Activated naive CD4-positive, alpha-beta T cell treated with anti-CD3 and anti-CD28 coated beads, Interleukin-2, amount 10 ng/mL, durations not matched to agents 7 days and 5 days (primary cell): ENCODE measurements at regions not wholly inside any gene's neighbourhood (a gene's known extent, or its start where the extent isn't known, plus 50 kb on each side); places are given as distances from the start of the nearest gene placed in this dataset.
"Not testable (repeated sequence)": the region's sequence is repeated elsewhere in the genome, so short reads cannot be mapped to it uniquely, and the experiment has no call there.

Source experiments
- CTCF ChIA-PET: fragments of 350-600 bp; sonication (Branson Sonifier 250); formaldehyde crosslinking; loops from one replicate; lab custom pipeline; 2021; ENCODE audit warnings: antibody characterized with exemption; lab: Charles Lee
- DNase-seq: peaks from one replicate; pipeline ENCODE4 v3.0.0-alpha.2; 2020
- H3K27ac Mint-ChIP-seq: one replicate; pipeline ENCODE4 v1.8.0; 2021; ENCODE audit warnings: mild to moderate bottlenecking, moderate library complexity, mixed read lengths
- H3K27me3 Mint-ChIP-seq: one replicate; pipeline ENCODE4 v1.8.0; 2021; ENCODE audit warnings: mild to moderate bottlenecking, mixed read lengths
- H3K36me3 Mint-ChIP-seq: one replicate; pipeline ENCODE4 v1.8.0; 2021; ENCODE audit warnings: mixed read lengths
- H3K4me1 Mint-ChIP-seq: one replicate; pipeline ENCODE4 v1.8.0; 2021; ENCODE audit warnings: mixed read lengths
- H3K4me3 Mint-ChIP-seq: one replicate; pipeline ENCODE4 v1.8.0; 2021; ENCODE audit warnings: mild to moderate bottlenecking, moderate library complexity, mixed read lengths
- H3K9me3 Mint-ChIP-seq: one replicate; pipeline ENCODE4 v1.8.0; 2021; ENCODE audit warnings: mixed read lengths

- Mint-ChIP-seq H3K27ac (no peak overlapping the region), H3K36me3 (no peaks in the 10 kb centered on the region), H3K9me3 (no peaks in the 10 kb centered on the region), H3K27me3 (no peaks in the 10 kb centered on the region), H3K4me1 (no peaks in the 10 kb centered on the region), H3K4me3 (no peak overlapping the region)
- CTCF ChIA-PET = interaction anchor here (0.9 kb wide), 1 partner anchor 155 kb away, joined by 3 read pairs; no protein-coding TSS in a partner anchor
- no peak for DNase-seq
These were observed 156.5 kb upstream of the SPRY2 start for GRCh38 chr13:80497439-80497838.

DNA sequence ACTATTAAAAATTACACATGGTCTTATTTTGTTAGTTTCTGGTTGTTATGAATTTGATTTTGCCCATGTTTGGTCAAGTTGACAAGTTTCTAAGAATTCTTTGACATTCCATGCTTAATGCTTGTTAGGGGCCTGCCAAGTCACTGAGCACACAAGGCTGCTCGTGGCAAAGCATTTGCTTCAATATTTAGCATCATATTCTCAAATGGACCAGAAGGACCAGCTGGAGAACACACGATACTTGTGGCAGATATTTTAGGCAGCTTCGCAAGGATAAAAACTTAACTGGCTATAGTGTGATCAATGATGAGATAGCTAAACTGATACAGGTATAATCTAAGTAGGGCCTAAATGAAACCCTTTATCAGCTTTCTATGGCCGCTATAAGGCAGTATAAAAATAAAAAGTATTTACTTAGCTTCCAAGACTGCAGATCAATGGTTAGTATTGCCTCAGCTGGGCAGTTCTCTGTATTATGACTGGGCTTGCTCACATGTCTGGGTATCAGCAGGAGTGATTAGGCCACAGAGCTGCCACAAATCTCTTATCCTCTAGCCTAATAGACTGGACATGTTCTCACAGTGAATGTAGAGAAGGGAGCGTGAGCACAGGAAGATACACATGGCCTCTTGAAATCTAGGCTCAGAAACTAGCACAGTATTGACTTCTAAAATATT is 155.9 kb upstream of the SPRY2 start:
- Mint-ChIP-seq H3K4me3 (no peak overlapping the region), H3K9me3 (no peaks in the 10 kb centered on the region), H3K4me1 (no peaks in the 10 kb centered on the region), H3K27ac (no peak overlapping the region), H3K27me3 (no peaks in the 10 kb centered on the region), H3K36me3 (no peaks in the 10 kb centered on the region)
- CTCF ChIA-PET = interaction anchor here (0.9 kb wide), 1 partner anchor 154 kb away, joined by 3 read pairs; no protein-coding TSS in a partner anchor
- no peak for DNase-seq

GRCh38 chr13:80490491-80490943 is 149.6 kb upstream of the SPRY2 start:
- H3K27ac Mint-ChIP-seq, H3K4me1 Mint-ChIP-seq, H3K36me3 Mint-ChIP-seq, H3K9me3 Mint-ChIP-seq, DNase-seq, H3K27me3 Mint-ChIP-seq, H3K4me3 Mint-ChIP-seq, CTCF ChIA-PET: not testable (repeated sequence)

DNA sequence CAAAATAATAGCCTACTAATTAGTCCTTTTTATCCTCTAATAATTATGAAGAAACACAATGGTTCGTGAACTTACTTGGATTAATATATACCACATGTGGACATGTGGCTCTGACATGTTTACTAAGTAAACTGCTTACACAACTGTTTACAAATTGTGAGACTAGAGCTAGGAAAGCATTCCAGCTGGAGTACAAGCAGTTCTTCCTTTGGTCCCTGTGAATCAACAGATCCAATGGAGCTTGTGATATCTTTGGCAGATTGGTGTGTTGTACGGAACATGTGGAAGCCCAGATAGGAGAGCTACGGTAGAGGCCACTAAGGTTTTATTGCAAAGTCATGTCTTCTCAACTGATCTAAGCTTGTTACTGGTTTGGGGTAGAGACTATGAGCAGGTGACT is 145.5 kb upstream of the SPRY2 start:
- Mint-ChIP-seq H3K27me3 (no peaks in the 10 kb centered on the region), H3K27ac (no peak overlapping the region), H3K36me3 (no peaks in the 10 kb centered on the region), H3K4me1 (no peaks in the 10 kb centered on the region), H3K9me3 (no peaks in the 10 kb centered on the region), H3K4me3 (no peak overlapping the region)
- CTCF ChIA-PET = no interaction called here
- no peak for DNase-seq

DNA sequence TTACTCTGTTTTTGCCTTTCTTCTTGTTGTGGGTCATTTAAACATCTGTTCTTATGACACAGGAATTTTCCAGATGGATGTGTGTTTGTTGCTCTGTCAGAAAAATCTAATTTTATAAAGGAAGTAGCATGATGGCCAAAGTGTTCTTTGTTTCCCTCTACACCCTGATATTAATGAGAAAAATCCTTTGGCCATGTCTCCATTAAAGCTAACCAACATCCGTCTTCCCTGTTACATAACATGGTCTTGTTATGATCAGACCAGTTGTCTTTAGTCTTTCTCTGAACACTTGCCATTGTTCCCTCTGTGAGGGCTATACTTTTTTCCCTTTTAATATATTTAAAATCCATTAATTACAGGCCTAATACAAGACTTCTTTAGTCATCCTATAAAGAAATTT is 142.2 kb upstream of the SPRY2 start:
- no peaks in the 10 kb centered on the region for H3K27me3 Mint-ChIP-seq
- no peak overlapping the region for H3K27ac Mint-ChIP-seq
- no peaks in the 10 kb centered on the region for H3K4me1 Mint-ChIP-seq
- H3K36me3 Mint-ChIP-seq = no peaks in the 10 kb centered on the region
- H3K4me3 Mint-ChIP-seq = no peak overlapping the region
- CTCF ChIA-PET = no interaction called here
- no peak for DNase-seq
- no peaks in the 10 kb centered on the region for H3K9me3 Mint-ChIP-seq

DNA sequence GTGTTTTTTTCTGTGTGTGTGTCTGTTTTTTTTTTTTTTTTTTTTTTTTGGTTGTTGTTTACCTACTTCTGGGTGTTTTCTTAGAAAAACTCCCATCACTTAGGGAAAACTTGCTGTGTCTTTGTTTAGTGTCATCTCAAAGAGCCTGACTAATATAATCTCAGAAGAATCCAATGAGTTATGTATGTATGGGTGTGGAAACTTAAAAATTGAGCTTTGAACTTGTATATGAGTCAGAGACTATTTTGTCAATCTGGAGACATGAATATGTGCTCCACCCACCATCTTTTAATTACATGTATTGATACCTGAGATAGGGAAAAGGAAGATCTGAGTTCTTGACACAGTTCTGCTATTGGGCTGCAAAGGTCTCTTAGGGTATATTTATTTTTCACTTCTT is 140.7 kb upstream of the SPRY2 start:
- no peaks in the 10 kb centered on the region for H3K9me3 Mint-ChIP-seq
- no peaks in the 10 kb centered on the region for H3K36me3 Mint-ChIP-seq
- H3K4me3 Mint-ChIP-seq = no peak overlapping the region
- CTCF ChIA-PET = no interaction called here
- H3K27me3 Mint-ChIP-seq = no peaks in the 10 kb centered on the region
- no peak for DNase-seq
- H3K4me1 Mint-ChIP-seq = no peaks in the 10 kb centered on the region
- no peak overlapping the region for H3K27ac Mint-ChIP-seq

DNA sequence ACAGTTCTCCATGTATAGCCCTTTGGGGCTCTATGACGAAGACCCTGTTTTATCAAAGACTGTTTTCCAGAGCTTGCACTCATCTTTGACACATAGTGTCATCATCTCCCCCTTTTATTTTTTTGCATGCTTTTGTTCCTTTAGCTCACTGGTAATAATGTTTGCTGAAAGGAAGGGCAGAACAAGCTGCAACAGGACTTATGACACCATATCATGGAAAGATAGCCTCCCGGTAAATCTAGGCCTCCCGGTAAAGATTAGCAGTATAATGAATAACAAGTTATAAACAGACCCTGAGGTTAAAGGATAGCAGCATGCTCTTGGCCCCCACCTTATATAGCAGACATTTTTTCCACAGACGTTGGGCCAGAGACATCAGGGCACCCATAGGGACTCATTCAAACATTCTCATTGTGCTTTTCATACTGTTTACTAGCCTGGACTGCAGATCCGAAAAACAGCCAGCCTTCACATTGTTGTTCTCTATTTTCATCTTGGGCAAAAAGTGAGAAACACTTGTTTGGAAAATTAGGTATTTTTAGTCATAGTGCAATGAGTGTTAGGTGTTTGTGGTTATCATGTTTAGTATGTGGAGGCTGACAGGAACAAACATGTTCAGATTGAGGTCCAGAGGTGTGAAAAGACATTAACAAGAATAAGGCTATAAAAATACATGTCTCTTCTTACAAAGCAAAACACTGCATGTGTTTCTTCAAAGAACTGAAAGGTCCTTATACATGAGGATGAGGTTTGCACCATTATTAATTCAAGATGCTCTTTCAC is 136.9 kb upstream of the SPRY2 start:
- no peak for DNase-seq
- no peaks in the 10 kb centered on the region for H3K9me3 Mint-ChIP-seq
- no peak overlapping the region for H3K27ac Mint-ChIP-seq
- no peaks in the 10 kb centered on the region for H3K36me3 Mint-ChIP-seq
- H3K4me1 Mint-ChIP-seq = no peaks in the 10 kb centered on the region
- no peaks in the 10 kb centered on the region for H3K27me3 Mint-ChIP-seq
- CTCF ChIA-PET = no interaction called here
- no peak overlapping the region for H3K4me3 Mint-ChIP-seq

DNA sequence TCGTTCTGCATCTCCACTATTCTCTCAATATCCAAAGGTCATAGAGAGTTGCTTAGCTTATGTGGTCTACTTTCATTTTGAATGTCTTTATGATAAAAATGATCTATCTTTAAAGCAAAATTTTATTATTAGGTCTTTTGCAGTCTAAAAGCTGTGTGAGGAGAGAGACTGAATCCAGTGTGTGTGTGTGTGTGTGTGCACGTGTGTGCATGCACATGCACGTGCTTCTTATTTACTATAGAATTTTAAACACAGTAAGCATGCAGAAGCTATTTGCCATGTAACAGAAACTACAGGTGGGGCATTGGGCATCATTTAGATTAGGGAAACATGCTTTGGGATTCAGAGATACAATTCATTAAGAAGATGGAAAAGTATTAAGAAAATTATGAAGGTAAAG is 136.0 kb upstream of the SPRY2 start:
- H3K9me3 Mint-ChIP-seq = no peaks in the 10 kb centered on the region
- no peak overlapping the region for H3K27ac Mint-ChIP-seq
- CTCF ChIA-PET = no interaction called here
- no peaks in the 10 kb centered on the region for H3K36me3 Mint-ChIP-seq
- no peak for DNase-seq
- no peaks in the 10 kb centered on the region for H3K27me3 Mint-ChIP-seq
- no peaks in the 10 kb centered on the region for H3K4me1 Mint-ChIP-seq
- no peak overlapping the region for H3K4me3 Mint-ChIP-seq

DNA sequence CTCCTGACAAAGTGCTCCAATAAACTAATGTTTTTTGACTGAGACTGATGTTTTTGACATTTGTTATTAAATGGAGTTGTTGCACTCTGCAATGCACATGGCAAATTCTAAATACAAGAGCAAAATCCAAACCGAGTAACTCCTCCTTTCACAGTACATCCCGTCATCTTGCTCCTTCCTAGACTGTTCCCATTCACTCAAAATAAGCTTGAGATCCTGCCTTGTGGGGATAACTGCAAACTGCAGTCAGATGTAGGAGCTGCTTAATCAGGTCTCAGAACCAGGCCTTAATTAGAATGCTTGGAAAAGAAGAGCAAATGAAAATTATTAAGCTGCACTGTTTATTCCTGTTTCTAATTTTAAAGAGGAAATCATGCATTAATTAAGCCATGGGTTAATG is 134.8 kb upstream of the SPRY2 start:
- no peak overlapping the region for H3K27ac Mint-ChIP-seq
- H3K4me1 Mint-ChIP-seq = no peaks in the 10 kb centered on the region
- no peaks in the 10 kb centered on the region for H3K27me3 Mint-ChIP-seq
- no peak overlapping the region for H3K4me3 Mint-ChIP-seq
- no peaks in the 10 kb centered on the region for H3K9me3 Mint-ChIP-seq
- H3K36me3 Mint-ChIP-seq = no peaks in the 10 kb centered on the region
- CTCF ChIA-PET = no interaction called here
- no peak for DNase-seq

- Mint-ChIP-seq H3K27ac (no peak overlapping the region), H3K36me3 (no peaks in the 10 kb centered on the region), H3K9me3 (peaks cover 2% of the 10 kb centered on the region), H3K27me3 (no peaks in the 10 kb centered on the region), H3K4me1 (no peaks in the 10 kb centered on the region), H3K4me3 (no peak overlapping the region)
- CTCF ChIA-PET = no interaction called here
- DNase-seq = no peak
These were observed 132.8 kb upstream of the SPRY2 start for GRCh38 chr13:80473695-80474094.

- Mint-ChIP-seq H3K9me3 (peaks cover 2% of the 10 kb centered on the region), H3K27me3 (no peaks in the 10 kb centered on the region), H3K36me3 (no peaks in the 10 kb centered on the region), H3K4me1 (no peaks in the 10 kb centered on the region), H3K4me3 (no peak overlapping the region), H3K27ac (no peak overlapping the region)
- CTCF ChIA-PET = no interaction called here
- no peak for DNase-seq
These were observed 129.0 kb upstream of the SPRY2 start for GRCh38 chr13:80469853-80470381.

- Mint-ChIP-seq H3K4me1 (no peaks in the 10 kb centered on the region), H3K4me3 (no peak overlapping the region), H3K9me3 (peaks cover 2% of the 10 kb centered on the region), H3K27me3 (no peaks in the 10 kb centered on the region), H3K36me3 (no peaks in the 10 kb centered on the region), H3K27ac (no peak overlapping the region)
- DNase-seq = no peak
- CTCF ChIA-PET = no interaction called here
These were observed 128.4 kb upstream of the SPRY2 start for GRCh38 chr13:80469105-80469852.

DNA sequence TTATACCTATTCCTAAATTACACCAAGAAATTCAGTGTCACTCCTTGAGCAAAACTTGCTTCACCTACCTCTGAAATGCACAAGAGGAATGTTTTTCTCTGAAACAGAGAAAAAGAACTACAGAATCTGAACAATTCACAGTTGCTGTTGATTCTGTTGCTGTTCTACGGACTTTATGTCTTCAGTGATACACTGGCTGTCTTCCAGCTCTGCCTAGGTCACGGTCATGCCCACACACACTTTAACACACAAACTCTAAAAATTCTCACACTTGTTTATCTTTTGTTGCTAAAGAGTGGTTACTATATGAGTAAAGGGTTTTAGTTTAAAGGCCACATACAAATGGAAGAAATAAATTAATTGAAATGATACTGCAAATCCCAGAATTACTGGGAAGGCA is 124.4 kb upstream of the SPRY2 start:
- H3K36me3 Mint-ChIP-seq = no peaks in the 10 kb centered on the region
- no peak overlapping the region for H3K4me3 Mint-ChIP-seq
- peaks cover 2% of the 10 kb centered on the region for H3K9me3 Mint-ChIP-seq
- no peaks in the 10 kb centered on the region for H3K27me3 Mint-ChIP-seq
- DNase-seq = no peak
- CTCF ChIA-PET = no interaction called here
- no peaks in the 10 kb centered on the region for H3K4me1 Mint-ChIP-seq
- H3K27ac Mint-ChIP-seq = no peak overlapping the region

GRCh38 chr13:80463673-80464352 is 122.9 kb upstream of the SPRY2 start:
- CTCF ChIA-PET = no interaction called here
- H3K36me3 Mint-ChIP-seq = no peaks in the 10 kb centered on the region
- no peaks in the 10 kb centered on the region for H3K4me1 Mint-ChIP-seq
- no peak overlapping the region for H3K4me3 Mint-ChIP-seq
- peaks cover 1% of the 10 kb centered on the region for H3K9me3 Mint-ChIP-seq
- no peak for DNase-seq
- H3K27ac Mint-ChIP-seq = no peak overlapping the region
- H3K27me3 Mint-ChIP-seq = no peaks in the 10 kb centered on the region
